ENCODE measurements at regions not wholly inside any gene's neighbourhood (a gene's known extent, or its start where the extent isn't known, plus 50 kb on each side); places are given as distances from the start of the nearest gene placed in this dataset.

DNA sequence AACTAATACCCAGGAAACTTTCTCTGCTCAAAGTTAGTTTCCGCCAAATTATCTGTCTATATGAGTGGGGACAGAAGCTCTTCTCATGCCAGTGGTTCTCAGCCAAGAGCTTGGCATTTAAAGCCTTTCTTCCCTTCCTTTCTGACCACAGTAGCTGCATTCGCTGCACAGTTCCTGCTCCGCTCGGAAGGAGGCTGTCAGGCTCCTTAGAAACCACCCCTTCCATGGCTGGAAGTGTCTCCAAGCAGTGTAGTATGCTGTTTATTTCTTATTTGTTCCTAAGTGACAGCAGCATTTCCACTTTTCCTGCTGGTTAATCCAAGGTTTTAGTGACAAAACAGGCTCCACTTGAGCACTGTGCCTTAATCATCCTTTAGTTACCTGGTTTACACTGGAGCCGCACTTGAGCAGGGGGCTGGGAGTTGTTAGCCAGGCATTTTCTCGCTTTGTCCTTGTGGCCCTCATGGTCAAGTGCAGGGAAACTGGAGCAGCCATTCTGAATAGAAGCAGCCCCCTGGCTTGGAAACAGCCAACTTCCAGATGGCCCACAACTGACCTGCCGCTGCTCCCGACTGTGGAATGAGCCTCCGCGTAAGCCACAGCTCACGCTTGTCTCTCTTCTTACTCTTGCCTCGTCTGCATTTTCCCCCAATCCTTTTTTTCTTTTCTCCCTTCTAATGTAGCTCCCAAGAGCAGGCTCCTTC lies 739.4 kb upstream of the TENM3 start:
- TF ChIP-seq, protein P1, sequence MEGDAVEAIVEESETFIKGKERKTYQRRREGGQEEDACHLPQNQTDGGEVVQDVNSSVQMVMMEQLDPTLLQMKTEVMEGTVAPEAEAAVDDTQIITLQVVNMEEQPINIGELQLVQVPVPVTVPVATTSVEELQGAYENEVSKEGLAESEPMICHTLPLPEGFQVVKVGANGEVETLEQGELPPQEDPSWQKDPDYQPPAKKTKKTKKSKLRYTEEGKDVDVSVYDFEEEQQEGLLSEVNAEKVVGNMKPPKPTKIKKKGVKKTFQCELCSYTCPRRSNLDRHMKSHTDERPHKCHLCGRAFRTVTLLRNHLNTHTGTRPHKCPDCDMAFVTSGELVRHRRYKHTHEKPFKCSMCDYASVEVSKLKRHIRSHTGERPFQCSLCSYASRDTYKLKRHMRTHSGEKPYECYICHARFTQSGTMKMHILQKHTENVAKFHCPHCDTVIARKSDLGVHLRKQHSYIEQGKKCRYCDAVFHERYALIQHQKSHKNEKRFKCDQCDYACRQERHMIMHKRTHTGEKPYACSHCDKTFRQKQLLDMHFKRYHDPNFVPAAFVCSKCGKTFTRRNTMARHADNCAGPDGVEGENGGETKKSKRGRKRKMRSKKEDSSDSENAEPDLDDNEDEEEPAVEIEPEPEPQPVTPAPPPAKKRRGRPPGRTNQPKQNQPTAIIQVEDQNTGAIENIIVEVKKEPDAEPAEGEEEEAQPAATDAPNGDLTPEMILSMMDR (IDR thresholded peaks at IDR 0.05; ENCODE audit: low read depth, low read length), result no peak
- H3K4me3 ChIP-seq (ENCODE audit: low read depth, low read length), result no peak overlapping the region
- DNase-seq (ENCODE audit: low read depth, low spot score), result no peak
- in situ Hi-C loops (cut with HindIII; ENCODE audit: low sequenced_read_pairs), result no loop called here

DNA sequence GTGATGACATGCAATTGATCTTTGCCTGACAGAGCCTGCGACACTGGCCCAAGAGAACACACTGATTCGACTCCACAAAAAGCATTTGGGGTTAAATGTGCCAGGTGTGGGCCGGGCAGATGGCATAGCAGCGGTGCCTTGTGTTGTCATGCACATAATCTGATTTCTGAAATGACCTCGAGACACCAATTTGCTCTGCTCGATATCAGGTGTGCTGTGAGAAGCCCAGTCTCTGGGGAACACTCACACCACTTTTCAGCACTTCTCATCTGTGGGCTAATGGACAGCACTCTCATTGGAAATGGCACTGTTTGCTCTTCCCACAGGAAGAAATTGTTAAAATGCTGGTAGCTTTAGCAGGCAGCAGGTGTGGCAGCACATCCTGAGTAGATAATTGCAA lies 738.3 kb upstream of the TENM3 start:
- in situ Hi-C loops (cut with HindIII; ENCODE audit: low sequenced_read_pairs), result no loop called here
- TF ChIP-seq, protein P1 (IDR thresholded peaks at IDR 0.05; ENCODE audit: low read depth, low read length), result no peak
- DNase-seq (ENCODE audit: low read depth, low spot score), result no peak
- no peak overlapping the region for H3K4me3 ChIP-seq (ENCODE audit: low read depth, low read length)

DNA sequence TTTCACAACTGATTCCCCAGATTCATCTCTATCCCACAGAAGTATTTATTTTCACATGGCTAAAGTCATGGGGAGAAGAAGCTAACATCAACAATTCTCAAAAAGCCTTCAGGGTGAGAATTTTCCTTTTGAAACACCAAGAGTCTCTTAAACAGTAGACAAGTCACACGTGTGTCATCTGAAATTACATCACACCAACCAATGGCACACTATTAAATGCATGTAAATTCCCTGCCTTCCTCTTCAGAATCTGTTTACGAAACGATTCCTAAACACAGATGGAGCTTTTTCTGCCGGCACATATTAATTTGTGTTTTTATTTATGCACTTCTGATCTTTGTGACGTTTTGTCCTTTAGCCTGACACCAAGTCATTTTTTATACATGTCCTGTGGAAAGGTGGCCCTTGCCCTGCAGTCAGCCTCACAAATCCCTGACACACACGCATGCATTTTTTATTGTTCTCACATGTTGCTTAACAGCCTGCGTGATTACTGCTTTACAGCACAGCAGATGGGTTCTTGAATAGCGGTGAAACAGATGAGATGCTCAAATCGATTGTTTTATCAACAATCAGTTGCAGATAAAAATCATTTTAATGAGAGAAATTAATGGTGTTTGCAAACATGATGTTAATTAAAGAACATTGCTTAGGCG lies 735.9 kb upstream of the TENM3 start:
- in situ Hi-C loops (cut with HindIII; ENCODE audit: low sequenced_read_pairs), result no loop called here
- TF ChIP-seq, protein P1 (IDR thresholded peaks at IDR 0.05; ENCODE audit: low read depth, low read length), result no peak
- H3K4me3 ChIP-seq (ENCODE audit: low read depth, low read length), result no peak overlapping the region
- no peak for DNase-seq (ENCODE audit: low read depth, low spot score)

DNA sequence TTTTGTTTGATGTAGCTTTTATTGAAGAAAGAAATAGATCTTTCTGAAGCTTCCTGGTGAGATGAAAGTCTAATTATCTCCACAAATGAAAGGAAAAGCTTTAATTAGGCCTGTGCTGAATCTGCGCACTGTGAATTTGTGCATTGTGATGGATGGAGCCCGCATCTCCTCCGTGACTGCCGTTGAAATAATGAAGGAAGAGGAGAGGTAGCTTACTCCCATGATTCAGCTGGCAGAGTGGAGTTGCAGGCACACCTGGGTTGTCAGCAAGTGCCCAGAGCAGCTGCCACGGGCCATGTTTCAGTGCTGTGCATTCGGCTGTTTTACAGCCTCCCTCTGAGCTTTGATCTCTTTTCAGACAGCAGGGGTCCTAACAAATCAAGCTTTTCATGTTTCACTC lies 735.3 kb upstream of the TENM3 start:
- in situ Hi-C loops (cut with HindIII; ENCODE audit: low sequenced_read_pairs), result no loop called here
- TF ChIP-seq, protein P1 (IDR thresholded peaks at IDR 0.05; ENCODE audit: low read depth, low read length), result no peak
- no peak overlapping the region for H3K4me3 ChIP-seq (ENCODE audit: low read depth, low read length)
- no peak for DNase-seq (ENCODE audit: low read depth, low spot score)

DNA sequence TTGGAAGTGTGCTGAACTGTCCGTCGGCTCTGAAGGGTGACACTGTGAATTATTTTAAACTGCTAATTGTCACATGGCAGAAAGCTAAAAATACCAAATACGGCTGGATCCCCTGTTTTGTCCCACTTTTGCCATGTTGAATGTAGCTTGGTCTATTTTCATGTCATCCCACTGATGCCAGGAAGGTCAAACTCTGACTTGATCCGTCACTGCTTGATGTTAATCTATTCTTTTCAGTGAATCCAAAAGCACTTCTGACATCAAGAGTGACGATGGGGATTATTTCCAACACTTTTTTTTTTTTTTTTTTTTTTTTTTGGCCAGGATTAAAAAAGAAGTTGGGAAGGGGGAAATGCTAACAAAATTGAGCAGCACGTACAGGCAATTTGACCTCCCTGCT lies 734.6 kb upstream of the TENM3 start:
- TF ChIP-seq, protein P1 (IDR thresholded peaks at IDR 0.05; ENCODE audit: low read depth, low read length), result no peak
- H3K4me3 ChIP-seq (ENCODE audit: low read depth, low read length), result no peak overlapping the region
- in situ Hi-C loops (cut with HindIII; ENCODE audit: low sequenced_read_pairs), result no loop called here
- no peak for DNase-seq (ENCODE audit: low read depth, low spot score)

DNA sequence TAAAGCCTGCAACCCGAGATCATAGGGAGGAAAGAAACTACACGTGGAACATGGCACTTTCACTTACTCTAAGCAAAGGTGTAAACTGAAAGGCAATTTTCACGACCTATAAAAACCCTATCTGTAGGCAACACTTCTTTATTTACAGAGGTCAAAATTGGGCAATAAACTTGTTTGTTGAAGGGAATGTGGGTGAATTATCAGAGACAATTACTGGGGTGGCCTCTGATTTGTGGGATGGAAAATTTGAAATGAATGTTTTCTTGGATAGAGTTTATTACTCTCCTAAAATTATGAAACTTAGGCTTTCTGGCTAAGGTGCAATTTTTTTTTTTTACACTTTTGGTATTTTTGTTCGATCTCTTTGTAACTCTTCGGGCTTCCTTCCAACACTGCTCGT lies 734.1 kb upstream of the TENM3 start:
- in situ Hi-C loops (cut with HindIII; ENCODE audit: low sequenced_read_pairs), result no loop called here
- DNase-seq (ENCODE audit: low read depth, low spot score), result no peak
- no peak overlapping the region for H3K4me3 ChIP-seq (ENCODE audit: low read depth, low read length)
- TF ChIP-seq, protein P1 (IDR thresholded peaks at IDR 0.05; ENCODE audit: low read depth, low read length), result no peak

All from astrocyte of the spinal cord (primary cell).